ENCODE measurements at regions not wholly inside any gene's neighbourhood (a gene's known extent, or its start where the extent isn't known, plus 50 kb on each side); places are given as distances from the start of the nearest gene placed in this dataset.

- H3K9ac ChIP-seq (ENCODE audit: insufficient read depth, low read depth, low read length), result no peak overlapping the region
- intact Hi-C loops (cut with micrococcal nuclease; ENCODE audit: unreplicated experiment), result no loop called here
- H3K27me3 ChIP-seq (ENCODE audit: control insufficient read depth in 1 of 2, insufficient read depth in 2 of 2, low read length in 2 of 2), result no peaks in the 10 kb centered on the region; a peak in 1 of 5 replicates
- no peak for DNase-seq (ENCODE audit: low spot score)
- no peak overlapping the region for H3K4me2 ChIP-seq (ENCODE audit: low read depth, low read length)
- no peak overlapping the region for H3K4me3 ChIP-seq (replicated peaks in 1 of 3; ENCODE audit: insufficient read depth in 1 of 3, low read depth in 2 of 3, low read length in 3 of 3)
- no TSS peak for BruUV-seq (replicated peaks)
- in situ Hi-C loops (cut with HindIII; ENCODE audit: extremely low pct_ligation_motif_present, low pct_unique_long_range_greater_than_20kb), result no loop called here
- TF ChIP-seq HNF4G (IDR thresholded peaks at IDR 0.05; ENCODE audit: borderline replicate concordance, low read depth, low read length), result no peak
- no peak for TF ChIP-seq HNF4G (CRISPR knock-in tag; IDR thresholded peaks at IDR 0.05; ENCODE audit: borderline replicate concordance, low read depth)
- TF ChIP-seq SNAPC5 (CRISPR knock-in tag; IDR thresholded peaks at IDR 0.05; ENCODE audit: borderline replicate concordance), result no peak
- TF ChIP-seq MIER2 (CRISPR knock-in tag; IDR thresholded peaks at IDR 0.05), result no peak
- no peak for TF ChIP-seq ZMYM2 (CRISPR knock-in tag; IDR thresholded peaks at IDR 0.05)
- TF ChIP-seq RBM22 (optimal IDR thresholded peaks at IDR 0.05; ENCODE audit: low read length), result no peak
- TF ChIP-seq ATF4 (CRISPR knock-in tag; IDR thresholded peaks at IDR 0.05), result no peak
- no peak for TF ChIP-seq THAP7 (CRISPR knock-in tag; IDR thresholded peaks at IDR 0.05)
- no peak for TF ChIP-seq MED13 (CRISPR knock-in tag; IDR thresholded peaks at IDR 0.05)
- TF ChIP-seq ZNF230 (CRISPR knock-in tag; IDR thresholded peaks at IDR 0.05), result no peak
- TF ChIP-seq ZNF503 (CRISPR knock-in tag; IDR thresholded peaks at IDR 0.05), result no peak
- no peak for TF ChIP-seq MXD4 (CRISPR knock-in tag; IDR thresholded peaks at IDR 0.05)
- TF ChIP-seq TOPORS (CRISPR knock-in tag; IDR thresholded peaks at IDR 0.05), result no peak
- TF ChIP-seq JARID2 (CRISPR knock-in tag; IDR thresholded peaks at IDR 0.05; ENCODE audit: insufficient replicate concordance), result no peak
- TF ChIP-seq ZNF143 (CRISPR knock-in tag; IDR thresholded peaks at IDR 0.05), result no peak
- no peak for TF ChIP-seq ZNF160 (CRISPR knock-in tag; IDR thresholded peaks at IDR 0.05)
- TF ChIP-seq CCDC6 (CRISPR knock-in tag; IDR thresholded peaks at IDR 0.05), result no peak
- no peaks in the 10 kb centered on the region for H3K79me2 ChIP-seq (ENCODE audit: insufficient read depth, low read length)
- no peaks in the 10 kb centered on the region for H3K36me3 ChIP-seq (replicated peaks in 1 of 2; ENCODE audit: control insufficient read depth in 1 of 2, insufficient read depth in 2 of 2, low read length in 2 of 2)
- ATAC-seq, result no peak
- CTCF ChIA-PET (ENCODE audit: low intra/inter-chr PET ratio, low total read pairs), result no interaction called here
- no CpG with 5 or more reads among the region's 11 CpGs for WGBS (ENCODE audit: low lambda C conversion rate)
- no peak for FAIRE-seq
- H3K9me3 ChIP-seq (ENCODE audit: low read length), result no peaks in the 10 kb centered on the region
- no peaks in the 10 kb centered on the region for H4K20me1 ChIP-seq (ENCODE audit: insufficient read depth, low read length)
- POLR2A ChIA-PET, result no interaction called here
- H2AFZ ChIP-seq (ENCODE audit: low read length), result no peak overlapping the region
- H3K27ac ChIP-seq (ENCODE audit: extremely low read length, insufficient read depth, low read length), result no peak overlapping the region
- H3K4me1 ChIP-seq (ENCODE audit: insufficient read depth, low read length), result no peaks in the 10 kb centered on the region
Observed at GRCh38 chr10:110437761-110438341, 59.9 kb upstream of the DUSP5 start.

Measured in HepG2 (cell line).